OCI-LY1 (cell line): ENCODE measurements at regions not wholly inside any gene's neighbourhood (a gene's known extent, or its start where the extent isn't known, plus 50 kb on each side); places are given as distances from the start of the nearest gene placed in this dataset.
A peak's percentile ranks its signal among the peaks of the same experiment; 100 is the strongest.

Source experiments
- H2AFZ ChIP-seq: fragments of 200-600 bp; sonication (generic), shearing (Covaris generic); 2 replicates; pipeline ENCODE4 v1.6.0; 2014; ENCODE audit warnings: antibody characterized with exemption, mild to moderate bottlenecking, low read length
- H3F3A ChIP-seq: fragments of 200-600 bp; sonication (generic), shearing (Covaris generic); 2 replicates; pipeline ENCODE4 v1.6.0; 2014; ENCODE audit warnings: mild to moderate bottlenecking, antibody characterized with exemption, low read length, moderate library complexity; ENCODE audit not compliant: insufficient read depth
- H3K27ac ChIP-seq: fragments of 200-600 bp; sonication (generic); 2 replicates; pipeline ENCODE4 v1.5.1; 2014; ENCODE audit warnings: low read length, mixed run types, mild to moderate bottlenecking, low read depth; ENCODE audit not compliant: poor library complexity, severe bottlenecking
- H3K27me3 ChIP-seq: fragments of 200-600 bp; sonication (generic); 2 replicates; pipeline ENCODE4 v1.6.0; 2014; ENCODE audit warnings: antibody characterized with exemption, mild to moderate bottlenecking, low read length, moderate library complexity; ENCODE audit not compliant: insufficient read depth
- H3K36me3 ChIP-seq: fragments of 200-600 bp; sonication (generic); 2 replicates; pipeline ENCODE4 v1.6.1; 2014; ENCODE audit warnings: mild to moderate bottlenecking, antibody characterized with exemption, low read length, moderate library complexity, mixed read lengths; ENCODE audit not compliant: insufficient read depth
- H3K4me1 ChIP-seq: fragments of 200-600 bp; sonication (generic); 2 replicates; pipeline ENCODE4 v1.5.1; 2014; ENCODE audit warnings: mild to moderate bottlenecking, low read length, moderate library complexity; ENCODE audit not compliant: insufficient read depth, severe bottlenecking
- H3K4me2 ChIP-seq: fragments of 200-600 bp; sonication (generic), shearing (Covaris generic); 2 replicates; pipeline ENCODE4 v1.6.1; 2014; ENCODE audit warnings: low read length
- H3K4me3 ChIP-seq: fragments of 200-600 bp; sonication (generic); 2 replicates; pipeline ENCODE4 v1.5.1; 2014; ENCODE audit warnings: low read length, low read depth, mild to moderate bottlenecking, mixed read lengths; ENCODE audit not compliant: poor library complexity, severe bottlenecking
- H3K79me2 ChIP-seq: fragments of 200-600 bp; shearing (Covaris generic); 2 replicates; pipeline ENCODE4 v1.6.1; 2016; ENCODE audit warnings: mixed run types, low read length, mixed read lengths; ENCODE audit not compliant: insufficient read depth
- H3K9ac ChIP-seq: fragments of 200-600 bp; sonication (generic), shearing (Covaris generic); 2 replicates; pipeline ENCODE4 v1.6.1; 2014; ENCODE audit warnings: mild to moderate bottlenecking, low read length, mixed read lengths
- H3K9me2 ChIP-seq: fragments of 200-600 bp; sonication (generic), shearing (Covaris generic); 2 replicates; pipeline ENCODE4 v1.6.1; 2014; ENCODE audit warnings: low read depth, mild to moderate bottlenecking, low read length, mixed read lengths
- H3K9me3 ChIP-seq: fragments of 200-600 bp; shearing (Covaris generic); 2 replicates; pipeline ENCODE4 v1.6.1; 2014; ENCODE audit warnings: low read length, mixed read lengths
- H4K20me1 ChIP-seq: fragments of 200-600 bp; sonication (generic), shearing (Covaris generic); 2 replicates; pipeline ENCODE4 v1.6.0; 2016; ENCODE audit warnings: mild to moderate bottlenecking, low read length; ENCODE audit not compliant: insufficient read depth
- CTCF ChIP-seq: fragments of 200-600 bp; sonication (generic), shearing (Covaris generic); IDR thresholded peaks from 2 replicates; pipeline ENCODE4 v1.5.1; 2017; ENCODE audit warnings: mild to moderate bottlenecking, antibody characterized with exemption, low read length, moderate library complexity, mixed read lengths
- EZH2 ChIP-seq: fragments of 200-600 bp; sonication (generic), shearing (Covaris generic); IDR thresholded peaks from 2 replicates; pipeline ENCODE4 v1.8.0; 2017; ENCODE audit warnings: borderline replicate concordance, mixed run types, mild to moderate bottlenecking, antibody characterized with exemption, low read length, moderate library complexity, mixed read lengths

- Histone ChIP-seq H3K4me1 (peaks cover 26% of the 10 kb centered on the region), H3K9ac (no peak overlapping the region), H3K9me3 (no peaks in the 10 kb centered on the region), H4K20me1 (no peaks in the 10 kb centered on the region), H3K27me3 (no peaks in the 10 kb centered on the region), H3K4me2 (no peak overlapping the region), H3K79me2 (no peaks in the 10 kb centered on the region), H3F3A (no peaks in the 10 kb centered on the region), H3K9me2 (no peaks in the 10 kb centered on the region), H3K36me3 (no peaks in the 10 kb centered on the region), H3K4me3 (no peak overlapping the region), H3K27ac (no peak overlapping the region), H2AFZ (no peak overlapping the region)
- TF ChIP-seq EZH2 (no peak), CTCF (no peak)
These were observed 324.0 kb downstream of the KCNJ3 start for GRCh38 chr2:155022531-155022930.

GRCh38 chr2:155021618-155022017 lies 323.1 kb downstream of the KCNJ3 start:
- TF ChIP-seq EZH2 = no peak
- TF ChIP-seq CTCF = no peak
- H3K4me2 ChIP-seq = peak overlapping the region; percentile 25; the same call in 1 of the 2 replicates
- H3K79me2 ChIP-seq = no peaks in the 10 kb centered on the region
- no peaks in the 10 kb centered on the region for H4K20me1 ChIP-seq
- H3K36me3 ChIP-seq = no peaks in the 10 kb centered on the region
- peaks cover 26% of the 10 kb centered on the region for H3K4me1 ChIP-seq
- no peak overlapping the region for H3K4me3 ChIP-seq
- no peaks in the 10 kb centered on the region for H3F3A ChIP-seq
- peak overlapping the region; percentile 86 for H2AFZ ChIP-seq
- no peaks in the 10 kb centered on the region for H3K9me3 ChIP-seq
- no peaks in the 10 kb centered on the region for H3K9me2 ChIP-seq
- H3K9ac ChIP-seq = no peak overlapping the region
- H3K27me3 ChIP-seq = no peaks in the 10 kb centered on the region
- no peak overlapping the region for H3K27ac ChIP-seq

- Histone ChIP-seq H3K9me3 (no peaks in the 10 kb centered on the region), H3K9me2 (no peaks in the 10 kb centered on the region), H3K36me3 (no peaks in the 10 kb centered on the region), H3K4me1 (peaks cover 26% of the 10 kb centered on the region), H3F3A (no peaks in the 10 kb centered on the region), H3K27me3 (no peaks in the 10 kb centered on the region), H3K9ac (no peak overlapping the region), H4K20me1 (no peaks in the 10 kb centered on the region), H3K4me3 (no peak overlapping the region), H2AFZ (no peak overlapping the region), H3K79me2 (no peaks in the 10 kb centered on the region), H3K4me2 (no peak overlapping the region), H3K27ac (no peak overlapping the region)
- TF ChIP-seq CTCF (no peak), EZH2 (no peak)
These were observed 321.8 kb downstream of the KCNJ3 start for GRCh38 chr2:155020246-155020645.
